ENCODE measurements at regions not wholly inside any gene's neighbourhood (a gene's known extent, or its start where the extent isn't known, plus 50 kb on each side); places are given as distances from the start of the nearest gene placed in this dataset.
"Not testable (repeated sequence)": the region's sequence is repeated elsewhere in the genome, so short reads cannot be mapped to it uniquely, and the experiment has no call there.

- no peak for TF ChIP-seq CTCF (IDR thresholded peaks at IDR 0.05; ENCODE audit: unreplicated experiment)
- Mint-ChIP-seq H3K9me3 (ENCODE audit: low read depth, unreplicated experiment) (peaks cover 6% of the 10 kb centered on the region), H3K4me3 (ENCODE audit: low read depth, unreplicated experiment) (no peak overlapping the region), H3K36me3 (ENCODE audit: insufficient read depth, unreplicated experiment) (no peaks in the 10 kb centered on the region), H3K27ac (ENCODE audit: unreplicated experiment) (no peak overlapping the region), H3K4me1 (ENCODE audit: low read depth, unreplicated experiment) (no peaks in the 10 kb centered on the region), H3K27me3 (ENCODE audit: unreplicated experiment) (no peaks in the 10 kb centered on the region)
- CTCF ChIA-PET, result no interaction called here
- no peak for DNase-seq
- BruUV-seq (replicated peaks), result no TSS peak
- intact Hi-C loops (cut with micrococcal nuclease; ENCODE audit: unreplicated experiment), result no loop called here
Observed at GRCh38 chr2:34810456-34810855, 1211.4 kb upstream of the FAM98A start.

GRCh38 chr2:34808426-34808825 lies 1209.3 kb upstream of the FAM98A start:
- no TSS peak for BruUV-seq (replicated peaks)
- H3K27me3 Mint-ChIP-seq (ENCODE audit: unreplicated experiment), result no peaks in the 10 kb centered on the region
- H3K27ac Mint-ChIP-seq (ENCODE audit: unreplicated experiment), result no peak overlapping the region
- DNase-seq, result no peak
- no peaks in the 10 kb centered on the region for H3K4me1 Mint-ChIP-seq (ENCODE audit: low read depth, unreplicated experiment)
- H3K36me3 Mint-ChIP-seq (ENCODE audit: insufficient read depth, unreplicated experiment), result no peaks in the 10 kb centered on the region
- intact Hi-C loops (cut with micrococcal nuclease; ENCODE audit: unreplicated experiment), result no loop called here
- H3K4me3 Mint-ChIP-seq (ENCODE audit: low read depth, unreplicated experiment), result no peak overlapping the region
- TF ChIP-seq CTCF (IDR thresholded peaks at IDR 0.05; ENCODE audit: unreplicated experiment), result no peak
- CTCF ChIA-PET, result no interaction called here
- peaks cover 6% of the 10 kb centered on the region for H3K9me3 Mint-ChIP-seq (ENCODE audit: low read depth, unreplicated experiment)

- no peak overlapping the region for H3K4me3 Mint-ChIP-seq (ENCODE audit: low read depth, unreplicated experiment)
- no TSS peak for BruUV-seq (replicated peaks)
- CTCF ChIA-PET, result no interaction called here
- H3K4me1 Mint-ChIP-seq (ENCODE audit: low read depth, unreplicated experiment), result no peaks in the 10 kb centered on the region
- TF ChIP-seq CTCF (IDR thresholded peaks at IDR 0.05; ENCODE audit: unreplicated experiment), result no peak
- no peaks in the 10 kb centered on the region for H3K27me3 Mint-ChIP-seq (ENCODE audit: unreplicated experiment)
- no peak overlapping the region for H3K27ac Mint-ChIP-seq (ENCODE audit: unreplicated experiment)
- intact Hi-C loops (cut with micrococcal nuclease; ENCODE audit: unreplicated experiment), result no loop called here
- peaks cover 6% of the 10 kb centered on the region for H3K9me3 Mint-ChIP-seq (ENCODE audit: low read depth, unreplicated experiment)
- no peaks in the 10 kb centered on the region for H3K36me3 Mint-ChIP-seq (ENCODE audit: insufficient read depth, unreplicated experiment)
- DNase-seq, result no peak
Observed at GRCh38 chr2:34806891-34807290, 1207.8 kb upstream of the FAM98A start.

- no peak for DNase-seq
- Mint-ChIP-seq H3K36me3 (ENCODE audit: insufficient read depth, unreplicated experiment) (no peaks in the 10 kb centered on the region), H3K27ac (ENCODE audit: unreplicated experiment) (no peak overlapping the region), H3K4me1 (ENCODE audit: low read depth, unreplicated experiment) (no peaks in the 10 kb centered on the region), H3K4me3 (ENCODE audit: low read depth, unreplicated experiment) (no peak overlapping the region), H3K9me3 (ENCODE audit: low read depth, unreplicated experiment) (peaks cover 6% of the 10 kb centered on the region), H3K27me3 (ENCODE audit: unreplicated experiment) (no peaks in the 10 kb centered on the region)
- intact Hi-C loops (cut with micrococcal nuclease; ENCODE audit: unreplicated experiment), result no loop called here
- CTCF ChIA-PET, result no interaction called here
- no peak for TF ChIP-seq CTCF (IDR thresholded peaks at IDR 0.05; ENCODE audit: unreplicated experiment)
- no TSS peak for BruUV-seq (replicated peaks)
Observed at GRCh38 chr2:34806396-34806795, 1207.3 kb upstream of the FAM98A start.

- H3K9me3 Mint-ChIP-seq (ENCODE audit: low read depth, unreplicated experiment), result no peaks in the 10 kb centered on the region
- TF ChIP-seq CTCF (IDR thresholded peaks at IDR 0.05; ENCODE audit: unreplicated experiment), result no peak
- H3K36me3 Mint-ChIP-seq (ENCODE audit: insufficient read depth, unreplicated experiment), result no peaks in the 10 kb centered on the region
- H3K27ac Mint-ChIP-seq (ENCODE audit: unreplicated experiment), result no peak overlapping the region
- no peaks in the 10 kb centered on the region for H3K4me1 Mint-ChIP-seq (ENCODE audit: low read depth, unreplicated experiment)
- CTCF ChIA-PET, result no interaction called here
- no TSS peak for BruUV-seq (replicated peaks)
- H3K27me3 Mint-ChIP-seq (ENCODE audit: unreplicated experiment), result no peaks in the 10 kb centered on the region
- H3K4me3 Mint-ChIP-seq (ENCODE audit: low read depth, unreplicated experiment), result no peak overlapping the region
- no peak for DNase-seq
- intact Hi-C loops (cut with micrococcal nuclease; ENCODE audit: unreplicated experiment), result no loop called here
Observed at GRCh38 chr2:34799556-34799955, 1200.5 kb upstream of the FAM98A start.

GRCh38 chr2:34795586-34795985 lies 1196.5 kb upstream of the FAM98A start:
- H3K36me3 Mint-ChIP-seq (ENCODE audit: insufficient read depth, unreplicated experiment); H3K9me3 Mint-ChIP-seq (ENCODE audit: low read depth, unreplicated experiment); intact Hi-C loops (cut with micrococcal nuclease; ENCODE audit: unreplicated experiment); H3K27ac Mint-ChIP-seq (ENCODE audit: unreplicated experiment); H3K27me3 Mint-ChIP-seq (ENCODE audit: unreplicated experiment); H3K4me1 Mint-ChIP-seq (ENCODE audit: low read depth, unreplicated experiment); CTCF ChIA-PET; BruUV-seq (replicated peaks); H3K4me3 Mint-ChIP-seq (ENCODE audit: low read depth, unreplicated experiment); DNase-seq: not testable (repeated sequence)
